ENCODE measurements at regions not wholly inside any gene's neighbourhood (a gene's known extent, or its start where the extent isn't known, plus 50 kb on each side); places are given as distances from the start of the nearest gene placed in this dataset.

GRCh38 chr15:60062826-60063225 lies 58.7 kb downstream of the FOXB1 start:
- H3F3A ChIP-seq (ENCODE audit: insufficient read depth, low read length): no peaks in the 10 kb centered on the region
- no peak for DNase-seq
- no peaks in the 10 kb centered on the region for H3K79me2 ChIP-seq (ENCODE audit: low read length)
- H3K4me1 ChIP-seq (ENCODE audit: low read length): no peaks in the 10 kb centered on the region
- H3K4me3 ChIP-seq (ENCODE audit: low read length): no peak overlapping the region
- no peaks in the 10 kb centered on the region for H3K36me3 ChIP-seq (replicated peaks; ENCODE audit: insufficient read depth, low read length)
- no peaks in the 10 kb centered on the region for H3K9me2 ChIP-seq (replicated peaks; ENCODE audit: insufficient read depth, low read length)
- H4K20me1 ChIP-seq (ENCODE audit: insufficient read depth, low read length): no peaks in the 10 kb centered on the region
- H3K9me3 ChIP-seq (replicated peaks; ENCODE audit: insufficient read depth, low read length): no peaks in the 10 kb centered on the region
- no peak overlapping the region for H2AFZ ChIP-seq (ENCODE audit: low read length)
- TF ChIP-seq EZH2phosphoT487 (IDR thresholded peaks at IDR 0.05; ENCODE audit: low read length) (no peak), CTCF (IDR thresholded peaks at IDR 0.05; ENCODE audit: low read length) (no peak), EZH2 (optimal IDR thresholded peaks at IDR 0.05; ENCODE audit: low read depth, low read length) (no peak)
- no peak overlapping the region for H3K27ac ChIP-seq (ENCODE audit: low read length)
- H3K9ac ChIP-seq (ENCODE audit: low read length): no peak overlapping the region
- H3K4me2 ChIP-seq (ENCODE audit: low read depth, low read length): no peak overlapping the region
- H3K27me3 ChIP-seq (replicated peaks; ENCODE audit: insufficient read depth, low read length): no peaks in the 10 kb centered on the region

- Histone ChIP-seq H3K9ac (ENCODE audit: low read length) (no peak overlapping the region), H3K9me2 (replicated peaks; ENCODE audit: insufficient read depth, low read length) (no peaks in the 10 kb centered on the region), H3K79me2 (ENCODE audit: low read length) (no peaks in the 10 kb centered on the region), H2AFZ (ENCODE audit: low read length) (no peak overlapping the region), H3F3A (ENCODE audit: insufficient read depth, low read length) (no peaks in the 10 kb centered on the region), H3K27me3 (replicated peaks; ENCODE audit: insufficient read depth, low read length) (no peaks in the 10 kb centered on the region), H3K4me3 (ENCODE audit: low read length) (no peak overlapping the region), H3K36me3 (replicated peaks; ENCODE audit: insufficient read depth, low read length) (no peaks in the 10 kb centered on the region), H3K27ac (ENCODE audit: low read length) (no peak overlapping the region), H3K4me1 (ENCODE audit: low read length) (no peaks in the 10 kb centered on the region), H4K20me1 (ENCODE audit: insufficient read depth, low read length) (no peaks in the 10 kb centered on the region), H3K9me3 (replicated peaks; ENCODE audit: insufficient read depth, low read length) (no peaks in the 10 kb centered on the region), H3K4me2 (ENCODE audit: low read depth, low read length) (no peak overlapping the region)
- DNase-seq: no peak
- TF ChIP-seq CTCF (IDR thresholded peaks at IDR 0.05; ENCODE audit: low read length): no peak
- TF ChIP-seq EZH2 (optimal IDR thresholded peaks at IDR 0.05; ENCODE audit: low read depth, low read length): no peak
- no peak for TF ChIP-seq EZH2phosphoT487 (IDR thresholded peaks at IDR 0.05; ENCODE audit: low read length)
Observed at GRCh38 chr15:60065951-60066350, 61.8 kb downstream of the FOXB1 start.

GRCh38 chr15:60070838-60071493 lies 66.9 kb downstream of the FOXB1 start:
- Histone ChIP-seq H4K20me1 (ENCODE audit: insufficient read depth, low read length) (no peaks in the 10 kb centered on the region), H3K4me2 (ENCODE audit: low read depth, low read length) (no peak overlapping the region), H3K9me2 (replicated peaks; ENCODE audit: insufficient read depth, low read length) (no peaks in the 10 kb centered on the region), H3F3A (ENCODE audit: insufficient read depth, low read length) (no peaks in the 10 kb centered on the region), H2AFZ (ENCODE audit: low read length) (no peak overlapping the region), H3K27me3 (replicated peaks; ENCODE audit: insufficient read depth, low read length) (no peaks in the 10 kb centered on the region), H3K36me3 (replicated peaks; ENCODE audit: insufficient read depth, low read length) (no peaks in the 10 kb centered on the region), H3K9ac (ENCODE audit: low read length) (no peak overlapping the region), H3K4me3 (ENCODE audit: low read length) (no peak overlapping the region), H3K9me3 (replicated peaks; ENCODE audit: insufficient read depth, low read length) (no peaks in the 10 kb centered on the region), H3K4me1 (ENCODE audit: low read length) (no peaks in the 10 kb centered on the region), H3K79me2 (ENCODE audit: low read length) (no peaks in the 10 kb centered on the region), H3K27ac (ENCODE audit: low read length) (no peak overlapping the region)
- no peak for DNase-seq
- TF ChIP-seq EZH2phosphoT487 (IDR thresholded peaks at IDR 0.05; ENCODE audit: low read length) (no peak), EZH2 (optimal IDR thresholded peaks at IDR 0.05; ENCODE audit: low read depth, low read length) (no peak), CTCF (IDR thresholded peaks at IDR 0.05; ENCODE audit: low read length) (no peak)

Data from MM.1S (cell line).